HG03442 (cell line): ENCODE measurements at regions not wholly inside any gene's neighbourhood (a gene's known extent, or its start where the extent isn't known, plus 50 kb on each side); places are given as distances from the start of the nearest gene placed in this dataset.

Experiments
- ATAC-seq: cut with Tn5 transposase; IDR thresholded peaks from one replicate; pipeline ENCODE4 v1.9.1; 2021; ENCODE audit warnings: mild to moderate bottlenecking, moderate library complexity; ENCODE audit not compliant: unreplicated experiment

- no peak for ATAC-seq
These were observed 506.8 kb upstream of the PPP2R3A start for GRCh38 chr3:135458541-135459322.

- no peak for ATAC-seq
These were observed 505.3 kb upstream of the PPP2R3A start for GRCh38 chr3:135460273-135460672.

GRCh38 chr3:135471911-135472310, 493.6 kb upstream of the PPP2R3A start:
- ATAC-seq, result no peak

GRCh38 chr3:135473449-135473848, 492.1 kb upstream of the PPP2R3A start:
- no peak for ATAC-seq

- ATAC-seq, result no peak
These were observed 478.3 kb upstream of the PPP2R3A start for GRCh38 chr3:135487261-135487660.

- ATAC-seq, result no peak
These were observed 475.2 kb upstream of the PPP2R3A start for GRCh38 chr3:135490219-135490915.

GRCh38 chr3:135491491-135492205, 473.9 kb upstream of the PPP2R3A start:
- ATAC-seq, result no peak

GRCh38 chr3:135495891-135496290, 469.6 kb upstream of the PPP2R3A start:
- ATAC-seq, result no peak

GRCh38 chr3:135497979-135498378, 467.5 kb upstream of the PPP2R3A start:
- no peak for ATAC-seq

GRCh38 chr3:135499426-135499825, 466.1 kb upstream of the PPP2R3A start:
- ATAC-seq, result no peak

GRCh38 chr3:135500034-135500433, 465.5 kb upstream of the PPP2R3A start:
- no peak for ATAC-seq

GRCh38 chr3:135503065-135503759, 462.3 kb upstream of the PPP2R3A start:
- no peak for ATAC-seq

GRCh38 chr3:135503760-135504686, 461.5 kb upstream of the PPP2R3A start:
- ATAC-seq, result peak; percentile 77

GRCh38 chr3:135513106-135514059, 452.1 kb upstream of the PPP2R3A start:
- no peak for ATAC-seq

GRCh38 chr3:135514060-135514448, 451.5 kb upstream of the PPP2R3A start:
- no peak for ATAC-seq

GRCh38 chr3:135516143-135516542, 449.4 kb upstream of the PPP2R3A start:
- ATAC-seq, result no peak

- ATAC-seq, result no peak
These were observed 437.0 kb upstream of the PPP2R3A start for GRCh38 chr3:135528413-135529015.

- no peak for ATAC-seq
These were observed 433.5 kb upstream of the PPP2R3A start for GRCh38 chr3:135532021-135532420.

GRCh38 chr3:135538123-135538522, 427.4 kb upstream of the PPP2R3A start:
- ATAC-seq, result no peak
